Epithelial cell of prostate (primary cell): ENCODE measurements at regions not wholly inside any gene's neighbourhood (a gene's known extent, or its start where the extent isn't known, plus 50 kb on each side); places are given as distances from the start of the nearest gene placed in this dataset.
"Not testable (repeated sequence)": the region's sequence is repeated elsewhere in the genome, so short reads cannot be mapped to it uniquely, and the experiment has no call there.

ENCODE experiments used
- DNase-seq: peaks from one replicate; pipeline ENCODE4 v3.0.0-alpha.2; 2011; ENCODE audit warnings: low read depth, low spot score
- H3K27ac ChIP-seq: fragments of 450-650 bp; 2 replicates; pipeline ENCODE4 v1.5.1; 2017; ENCODE audit warnings: mild to moderate bottlenecking

DNA sequence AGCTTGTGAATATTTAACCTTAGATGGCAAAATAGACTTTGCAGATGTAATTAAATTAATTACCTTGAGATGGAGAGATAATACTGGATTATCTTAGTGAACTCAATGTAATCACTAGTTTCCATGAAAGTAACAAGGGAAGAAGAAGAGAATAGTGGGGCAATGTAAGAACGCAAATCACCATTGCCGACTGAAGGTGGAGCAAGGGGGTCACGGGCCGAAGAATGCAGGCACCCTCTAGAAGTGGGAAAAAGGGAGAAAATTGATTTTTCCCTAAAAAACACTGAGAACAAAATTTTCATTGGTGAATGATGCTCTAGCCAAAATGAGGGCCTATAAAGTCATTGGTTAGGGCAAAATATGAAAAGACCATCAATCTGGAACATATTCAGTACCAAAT lies 375.6 kb upstream of the EPHA5 start:
- H3K27ac ChIP-seq, result no peak overlapping the region
- DNase-seq, result no peak

DNA sequence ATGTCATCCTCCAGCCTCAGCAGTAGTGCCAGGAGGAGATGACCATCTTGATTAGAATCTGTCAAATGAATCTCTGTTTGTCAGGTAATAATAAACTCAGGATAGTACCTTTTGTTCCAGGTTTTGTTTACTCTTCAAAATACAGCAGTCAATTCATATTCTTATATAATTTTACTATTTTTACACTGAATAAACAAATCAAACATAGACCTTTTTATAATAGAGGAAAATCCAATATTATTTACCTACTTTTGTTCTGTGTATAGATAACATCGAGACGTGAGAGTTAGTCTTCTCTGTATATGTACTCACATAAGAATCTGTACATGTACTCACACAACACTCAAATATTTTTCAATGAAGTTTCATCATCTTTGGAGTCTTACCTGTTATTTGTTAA lies 365.4 kb upstream of the EPHA5 start:
- H3K27ac ChIP-seq, result no peak overlapping the region
- DNase-seq, result no peak

DNA sequence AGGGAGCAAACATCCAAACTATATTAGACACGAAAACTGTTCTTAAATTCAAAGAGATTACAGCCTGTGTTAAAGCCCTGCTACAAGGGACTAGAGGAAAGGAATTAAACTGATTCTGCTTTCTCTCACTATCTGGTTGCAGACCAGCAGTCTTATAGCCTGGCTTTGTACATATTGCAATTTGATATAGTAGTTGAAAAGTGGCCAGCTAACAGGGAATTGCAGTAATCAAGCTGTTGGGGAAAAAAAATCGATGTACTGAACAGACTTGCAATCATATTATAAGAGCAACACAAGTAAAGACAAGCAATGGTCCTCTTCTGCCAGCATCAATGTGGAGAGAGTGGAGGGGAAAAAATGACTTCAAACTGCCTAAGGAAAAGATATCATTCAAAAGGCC lies 364.4 kb upstream of the EPHA5 start:
- DNase-seq, result no peak
- no peak overlapping the region for H3K27ac ChIP-seq

DNA sequence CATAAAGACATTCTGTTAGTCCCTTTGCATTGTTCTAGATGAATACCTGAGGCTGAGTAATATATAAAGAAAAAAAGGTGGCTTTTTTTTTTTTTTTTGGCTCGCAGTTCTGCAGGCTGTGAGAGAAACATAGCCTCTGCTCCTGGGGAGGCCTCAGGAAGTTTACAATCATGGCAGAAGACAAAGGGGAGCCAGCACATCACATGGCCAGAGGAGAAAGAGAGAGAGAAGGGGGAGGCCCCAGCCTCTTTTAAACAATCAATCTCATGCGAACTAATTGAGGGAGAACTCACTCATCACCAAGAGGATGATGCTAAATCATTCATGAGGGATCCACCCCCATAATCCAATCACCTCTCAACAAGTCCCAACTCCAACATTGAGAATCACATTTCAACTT lies 364.0 kb upstream of the EPHA5 start:
- no peak for DNase-seq
- H3K27ac ChIP-seq, result no peak overlapping the region

DNA sequence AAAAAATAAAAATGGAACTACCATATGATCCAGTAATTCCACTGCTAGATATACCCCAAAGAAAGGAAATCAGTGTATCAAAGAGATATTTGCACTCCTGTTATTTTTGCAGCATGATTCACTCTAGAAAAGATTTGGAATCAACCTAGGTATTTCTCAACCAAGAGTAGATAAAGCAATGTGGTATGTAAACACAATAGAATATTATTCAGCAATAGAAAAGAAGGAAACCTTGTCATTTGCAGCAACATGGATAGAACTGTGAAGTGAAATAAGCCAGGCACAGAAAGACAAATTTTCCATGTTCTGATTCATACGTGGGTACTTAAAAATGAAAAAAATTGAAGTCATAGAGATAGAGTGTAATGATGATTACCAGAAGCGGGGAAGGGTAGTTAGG lies 362.3 kb upstream of the EPHA5 start:
- no peak for DNase-seq
- H3K27ac ChIP-seq, result no peak overlapping the region

DNA sequence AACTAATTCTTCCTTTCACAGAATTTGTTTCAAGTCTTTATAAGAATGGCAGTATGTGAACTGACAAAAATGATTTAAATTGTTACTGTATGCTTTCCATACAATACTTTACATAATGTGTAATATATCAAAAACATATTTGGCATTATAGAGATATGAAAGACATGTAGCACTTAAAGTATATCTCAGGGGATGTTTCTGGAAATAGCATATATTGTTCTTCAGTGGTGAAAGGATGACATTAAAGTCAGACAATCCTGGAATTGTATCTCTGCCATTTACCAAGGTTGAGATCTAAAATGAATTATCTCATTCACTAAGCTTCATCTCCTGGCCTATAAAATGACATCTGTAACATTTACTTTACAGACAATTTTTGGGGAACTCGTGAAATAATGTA lies 358.4 kb upstream of the EPHA5 start:
- H3K27ac ChIP-seq, result no peak overlapping the region
- no peak for DNase-seq

DNA sequence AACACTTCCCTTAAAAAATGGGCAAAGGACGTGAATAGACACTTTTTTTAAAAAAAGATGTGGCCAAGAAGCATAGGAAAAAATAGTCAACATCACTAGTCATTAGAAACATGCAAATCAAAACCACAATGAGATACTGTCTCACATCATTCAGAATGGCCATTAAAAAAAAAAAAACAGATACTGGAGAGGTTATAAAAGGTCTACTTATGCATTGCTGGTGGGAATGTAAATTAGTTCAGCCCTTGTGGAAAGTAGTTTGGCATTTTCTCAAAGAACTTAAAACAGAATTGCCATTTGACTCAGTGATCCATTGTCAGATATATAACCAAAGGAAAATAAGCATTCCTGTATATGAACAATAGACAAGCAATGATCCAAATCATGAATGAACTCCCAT lies 352.8 kb upstream of the EPHA5 start:
- no peak for DNase-seq
- no peak overlapping the region for H3K27ac ChIP-seq

DNA sequence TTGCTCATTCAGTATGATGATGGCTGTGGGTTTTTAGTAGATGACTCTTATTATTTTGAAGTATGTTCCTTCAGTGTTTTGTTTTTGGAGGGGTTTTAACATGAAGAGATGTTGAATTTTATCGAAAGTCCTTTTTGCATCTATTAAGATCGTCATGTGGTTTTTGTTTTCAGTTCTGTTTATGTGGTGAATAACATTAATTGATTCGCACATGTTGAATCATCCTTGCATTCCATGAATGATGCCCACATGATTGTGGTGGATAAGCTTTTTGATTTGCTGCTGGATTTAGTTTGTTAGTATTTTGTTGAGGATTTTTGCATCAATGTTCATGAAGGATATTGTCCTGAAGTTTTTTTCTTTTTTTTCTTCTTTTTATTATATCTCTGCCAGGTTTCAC lies 347.4 kb upstream of the EPHA5 start:
- H3K27ac ChIP-seq, result no peak overlapping the region
- DNase-seq, result no peak

DNA sequence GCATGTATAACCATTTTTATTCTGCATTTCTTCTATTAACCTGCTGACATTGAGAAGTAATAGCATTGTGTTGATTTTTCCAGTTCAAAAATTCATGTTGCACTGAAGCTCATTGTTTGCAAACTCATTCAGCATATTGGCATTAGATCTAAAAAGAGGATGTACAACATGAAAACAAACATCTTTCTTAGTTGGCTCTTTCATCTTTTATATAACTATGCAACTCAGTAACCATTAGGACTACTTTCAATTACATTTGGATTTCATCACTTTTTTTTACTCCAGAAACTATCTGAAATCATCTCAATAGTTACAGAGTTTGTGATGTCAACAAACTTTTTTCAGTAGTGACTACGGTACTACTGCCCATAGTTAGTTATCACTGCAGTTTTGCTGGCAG lies 346.0 kb upstream of the EPHA5 start:
- DNase-seq, result no peak

DNA sequence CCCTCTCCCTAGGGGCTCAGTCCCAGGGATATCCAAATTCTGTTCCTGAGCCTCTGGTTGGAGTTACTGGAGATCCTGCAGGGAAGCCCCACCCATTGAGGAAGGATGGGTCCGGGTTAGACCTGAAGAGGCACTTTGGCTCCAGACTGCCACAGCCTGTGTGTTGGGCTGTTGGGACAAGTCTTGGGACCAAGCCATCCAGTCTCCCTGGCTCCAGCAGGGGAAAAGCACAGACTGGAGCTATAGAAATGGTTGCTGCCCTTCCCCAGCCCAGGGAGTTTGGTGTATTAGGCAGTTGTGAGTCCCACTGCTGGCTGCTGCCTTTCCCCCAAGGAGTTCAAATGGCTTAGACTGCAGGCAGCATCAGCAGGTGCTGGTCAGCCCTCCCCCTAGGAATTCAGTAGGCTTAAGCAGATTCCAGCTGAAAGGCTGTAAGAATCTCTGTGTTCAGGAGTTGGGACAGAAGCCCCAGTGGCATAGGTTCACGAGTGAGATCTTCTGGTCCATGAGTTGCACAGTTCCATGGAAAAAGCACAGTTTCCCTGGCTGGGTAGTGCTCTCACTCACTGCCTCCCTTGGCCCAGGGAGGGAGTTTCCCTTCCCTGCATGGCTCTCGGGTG lies 344.0 kb upstream of the EPHA5 start:
- no peak for DNase-seq

More for the DNA sequence above, 346.0 kb upstream of the EPHA5 start:
- no peak overlapping the region for H3K27ac ChIP-seq

DNA sequence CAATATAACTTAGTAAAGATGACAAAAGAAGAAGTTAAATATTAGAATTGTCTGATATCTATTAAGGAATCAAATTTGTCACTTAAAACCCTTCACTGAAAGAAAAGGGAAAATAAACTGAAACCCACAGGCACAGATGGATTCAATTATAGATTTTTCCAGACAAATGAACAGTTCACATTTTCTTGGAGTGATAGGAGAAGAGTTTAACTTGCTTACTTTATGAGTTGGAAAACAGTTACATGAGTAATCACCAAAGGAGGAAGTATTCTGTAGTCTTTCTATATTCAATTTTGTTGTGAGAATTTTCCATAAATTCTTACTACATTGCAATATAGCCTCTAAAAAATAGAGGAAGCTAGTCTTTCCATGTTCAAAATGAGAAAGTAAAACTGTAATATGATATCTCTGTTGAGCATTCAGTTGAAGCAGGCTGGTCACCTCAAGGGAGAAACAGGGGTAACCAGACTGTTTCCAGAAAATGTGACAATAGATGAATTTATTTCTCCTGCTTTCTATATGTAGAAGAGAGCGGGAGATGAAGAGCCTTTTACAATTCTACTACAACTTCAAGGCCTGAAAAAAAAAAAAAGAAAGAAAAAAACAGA lies 330.3 kb upstream of the EPHA5 start:
- no peak overlapping the region for H3K27ac ChIP-seq
- DNase-seq, result no peak

More for the DNA sequence above, 344.0 kb upstream of the EPHA5 start:
- no peak overlapping the region for H3K27ac ChIP-seq

DNA sequence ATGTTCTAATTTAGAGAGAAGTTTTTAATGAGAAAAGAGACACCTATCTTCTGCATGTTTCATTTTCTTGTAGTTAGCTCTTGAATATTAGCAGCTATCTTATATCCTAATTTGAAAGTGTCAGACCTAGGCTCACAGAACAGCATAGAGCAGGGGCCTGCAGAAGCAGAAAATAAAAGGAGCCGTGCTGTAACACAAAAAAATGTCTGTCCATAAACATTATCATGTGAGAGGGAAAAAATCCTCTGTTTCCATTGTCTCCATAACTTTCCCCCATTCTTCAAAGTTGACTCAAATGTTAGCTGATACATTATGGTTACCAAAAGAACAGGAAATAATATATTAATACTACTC lies 329.2 kb upstream of the EPHA5 start:
- DNase-seq, result no peak
- H3K27ac ChIP-seq, result no peak overlapping the region

DNA sequence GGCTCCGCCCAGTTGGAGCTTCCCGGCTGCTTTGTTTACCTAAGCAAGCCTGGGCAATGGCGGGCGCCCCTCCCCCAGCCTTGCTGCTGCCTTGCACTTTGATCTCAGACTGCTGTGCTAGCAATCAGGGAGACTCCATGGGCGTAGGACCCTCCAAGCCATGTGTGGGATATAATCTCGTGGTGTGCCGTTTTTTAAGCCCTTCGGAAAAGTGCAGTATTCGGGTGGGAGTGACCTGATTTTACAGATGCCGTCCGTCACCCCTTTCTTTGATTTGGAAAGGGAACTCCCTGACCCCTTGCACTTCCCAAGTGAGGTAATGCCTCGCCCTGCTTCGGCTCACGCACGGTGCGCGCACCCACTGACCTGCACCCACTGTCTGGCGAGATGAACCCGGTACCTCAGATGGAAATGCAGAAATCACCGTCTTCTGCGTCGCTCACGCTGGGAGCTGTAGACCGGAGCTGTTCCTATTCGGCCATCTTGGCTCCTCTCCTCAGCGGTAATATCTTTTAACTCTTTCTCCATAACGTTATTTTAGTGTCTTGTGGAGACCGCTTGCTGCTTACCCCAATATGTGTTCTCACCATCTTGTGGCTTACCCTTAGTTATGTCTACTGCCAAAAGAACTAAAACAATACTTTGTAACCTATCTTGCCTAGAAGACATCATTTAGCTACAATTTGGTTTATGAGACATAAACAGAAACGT lies 328.7 kb upstream of the EPHA5 start:
- H3K27ac ChIP-seq, DNase-seq: not testable (repeated sequence)

DNA sequence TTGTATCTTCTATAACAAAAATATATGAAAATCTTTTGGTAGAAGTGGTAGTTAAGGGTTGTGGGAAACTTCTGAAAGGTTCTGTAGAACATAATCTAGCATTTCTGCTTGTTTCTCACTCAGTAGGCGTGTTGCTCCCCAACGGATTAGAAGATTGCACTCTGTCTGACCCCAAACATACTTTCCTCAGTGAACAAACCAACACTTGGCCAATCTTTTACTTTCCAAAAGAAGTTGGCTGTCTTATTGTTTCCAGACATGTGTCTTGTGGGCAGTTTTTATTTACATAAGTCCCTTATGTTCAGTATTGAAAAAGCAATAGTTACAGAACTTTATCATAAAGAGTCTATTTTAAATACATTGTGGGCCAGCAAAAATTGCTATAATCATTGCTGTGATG lies 312.8 kb upstream of the EPHA5 start:
- no peak overlapping the region for H3K27ac ChIP-seq
- no peak for DNase-seq

DNA sequence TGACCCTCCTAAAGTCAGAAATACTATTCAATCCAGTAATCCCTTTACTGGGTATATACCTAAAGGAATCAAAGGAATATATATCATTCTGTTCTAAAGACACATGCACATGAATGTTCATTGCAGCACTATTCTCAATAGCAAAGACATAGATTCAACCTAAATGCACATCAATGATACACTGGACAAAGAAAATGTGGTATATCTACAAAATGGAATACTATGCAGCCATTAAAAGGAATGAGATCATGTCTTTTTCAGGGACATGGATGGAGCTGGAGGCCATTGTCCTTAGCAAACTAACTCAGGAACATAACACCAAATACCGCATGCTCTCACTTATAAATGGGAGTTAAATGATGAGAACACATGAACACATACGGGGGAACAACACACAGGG lies 306.0 kb upstream of the EPHA5 start:
- no peak for DNase-seq
- no peak overlapping the region for H3K27ac ChIP-seq

DNA sequence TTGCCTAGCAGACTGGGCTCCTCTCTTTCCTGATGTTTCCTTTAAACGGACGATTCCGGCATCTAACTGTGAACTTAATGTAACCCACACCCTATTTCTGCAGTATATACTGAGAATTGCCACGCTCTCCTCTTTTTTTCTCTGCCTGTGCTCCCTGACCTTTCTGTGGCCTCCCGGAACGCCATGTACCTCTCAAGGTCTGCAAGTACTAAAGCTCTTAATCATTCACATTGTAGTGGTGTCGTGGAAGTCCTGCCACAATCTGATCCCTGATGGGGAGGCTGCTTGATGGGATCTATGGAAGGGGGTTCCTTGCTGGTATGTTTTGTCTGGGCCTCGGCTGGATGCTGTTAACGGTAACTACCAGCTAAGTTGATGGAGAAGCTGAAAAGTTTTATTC lies 302.9 kb upstream of the EPHA5 start:
- no peak for DNase-seq
- H3K27ac ChIP-seq, result no peak overlapping the region

DNA sequence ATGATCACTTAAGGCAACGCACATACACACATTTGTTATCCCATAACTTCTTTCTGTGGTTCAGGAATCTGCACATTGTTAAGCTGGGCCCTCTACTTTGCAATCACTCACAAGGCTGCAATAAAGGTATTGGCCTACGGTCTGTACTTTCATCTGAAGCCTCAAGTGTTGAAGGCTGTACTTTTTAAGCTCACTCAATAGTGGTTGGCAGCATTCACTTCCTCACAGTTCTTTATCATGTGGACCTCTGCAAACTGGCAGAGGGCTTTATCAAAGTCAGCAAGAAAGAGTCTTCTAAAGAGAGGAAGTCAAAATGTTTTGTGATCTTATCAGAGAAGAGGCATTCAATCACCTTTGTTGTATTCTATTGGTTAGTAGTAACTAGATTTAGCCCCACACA lies 301.4 kb upstream of the EPHA5 start:
- no peak overlapping the region for H3K27ac ChIP-seq
- DNase-seq, result no peak

DNA sequence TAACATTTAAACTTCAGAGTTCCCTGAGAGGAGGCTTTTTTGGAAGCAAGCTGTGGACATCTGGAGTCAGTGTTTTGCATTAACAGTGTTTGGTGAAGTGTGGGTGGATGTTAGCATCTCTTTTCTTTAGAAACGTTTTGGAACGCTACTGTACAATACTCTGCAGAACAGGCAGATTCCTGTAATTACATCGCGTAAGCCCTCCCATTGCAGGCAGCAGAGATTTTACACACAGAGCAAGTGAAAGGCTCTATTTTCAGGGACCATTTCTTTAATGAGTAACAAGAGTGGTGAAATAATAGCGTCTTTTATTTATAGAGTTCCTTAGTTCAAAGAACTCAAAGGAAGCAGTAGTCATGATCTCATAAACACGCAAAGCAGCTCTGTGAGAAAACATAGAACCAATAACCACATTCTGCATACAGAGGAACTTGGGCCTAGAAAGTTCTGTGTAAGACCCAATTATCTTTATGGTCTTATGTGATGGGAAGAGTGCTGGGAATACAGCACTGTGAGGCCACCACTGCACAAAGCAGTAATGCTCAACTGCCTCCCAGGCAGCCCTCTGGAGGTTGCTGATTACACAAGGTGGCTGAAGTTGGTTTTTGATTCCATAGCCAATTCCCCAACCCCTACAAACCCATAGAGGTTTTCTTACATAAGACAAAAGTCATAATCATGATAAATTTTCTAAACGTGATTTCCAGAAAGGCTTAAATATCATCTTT lies 298.7 kb upstream of the EPHA5 start:
- no peak overlapping the region for H3K27ac ChIP-seq
- DNase-seq, result no peak

DNA sequence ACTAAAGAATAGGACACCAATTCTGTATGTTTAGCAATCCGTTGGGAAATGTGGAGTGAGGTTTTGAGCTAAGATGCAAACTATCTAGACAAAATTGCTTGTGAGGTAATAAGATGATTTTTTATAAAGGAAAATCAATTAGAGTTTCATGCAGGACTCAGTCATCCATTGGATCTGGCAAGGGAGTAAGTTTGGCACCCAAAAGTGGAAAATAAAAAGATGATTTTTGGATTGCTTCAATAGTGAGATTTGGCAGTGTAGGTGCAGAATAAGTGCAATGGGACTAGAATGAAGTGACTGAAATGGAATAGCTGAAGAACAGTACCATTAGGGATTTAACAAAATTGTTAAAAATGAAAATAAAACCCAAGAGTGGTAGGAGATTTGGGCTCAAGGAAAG lies 290.5 kb upstream of the EPHA5 start:
- H3K27ac ChIP-seq, result no peak overlapping the region
- DNase-seq, result no peak

DNA sequence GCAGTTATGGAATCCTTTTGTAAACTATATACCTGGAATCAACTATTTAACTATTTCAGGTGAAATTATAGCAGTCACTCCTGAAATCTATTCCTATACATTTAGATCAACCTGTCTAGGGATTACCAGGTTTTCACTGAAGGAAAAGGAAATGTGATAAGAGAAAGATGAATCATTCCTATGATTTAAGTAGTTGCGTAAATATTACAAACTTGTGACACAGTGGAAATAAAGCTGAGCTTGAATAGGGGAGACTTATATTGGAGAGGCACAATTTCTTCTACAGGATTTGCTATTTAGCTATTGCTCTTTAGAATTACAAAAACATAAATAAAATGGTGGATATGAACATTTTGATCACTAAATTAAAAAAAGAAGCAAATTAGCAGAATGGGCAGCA lies 284.1 kb upstream of the EPHA5 start:
- H3K27ac ChIP-seq, result no peak overlapping the region
- DNase-seq, result no peak

DNA sequence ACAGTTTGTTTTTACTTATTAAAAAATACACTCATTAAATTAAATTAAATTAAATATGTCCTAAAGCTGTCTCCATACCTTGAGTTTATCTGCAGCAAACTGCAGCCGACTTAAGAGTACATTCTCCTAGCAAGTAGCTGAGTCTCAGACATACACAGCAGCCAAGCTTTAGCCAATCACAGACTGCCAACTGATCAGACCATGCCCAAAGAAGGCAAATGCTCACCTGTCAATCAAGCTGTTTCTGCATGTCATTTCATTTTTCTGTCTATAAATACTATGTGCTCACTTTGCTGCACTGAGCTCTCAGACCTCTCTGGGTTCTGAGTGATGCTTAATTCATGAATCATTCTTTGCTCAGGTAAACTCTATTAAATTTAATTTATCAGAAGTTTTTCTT lies 280.9 kb upstream of the EPHA5 start:
- no peak overlapping the region for H3K27ac ChIP-seq
- DNase-seq, result no peak
